PC-9 (cell line): ENCODE measurements at regions not wholly inside any gene's neighbourhood (a gene's known extent, or its start where the extent isn't known, plus 50 kb on each side); places are given as distances from the start of the nearest gene placed in this dataset.

Experiments used
- EZH2 ChIP-seq: fragments of 200-600 bp; sonication (generic); IDR thresholded peaks from 2 replicates; pipeline ENCODE4 v1.8.0; 2017; ENCODE audit warnings: antibody characterized with exemption, low read depth
- TF ChIP-seq, protein P1 (sequence below): fragments of 200-600 bp; sonication (generic); conservative IDR thresholded peaks from 2 replicates; pipeline ENCODE4 v1.6.1; 2017; ENCODE audit warnings: mixed run types, antibody characterized with exemption, mild to moderate bottlenecking, moderate library complexity

- TF ChIP-seq, protein P1, sequence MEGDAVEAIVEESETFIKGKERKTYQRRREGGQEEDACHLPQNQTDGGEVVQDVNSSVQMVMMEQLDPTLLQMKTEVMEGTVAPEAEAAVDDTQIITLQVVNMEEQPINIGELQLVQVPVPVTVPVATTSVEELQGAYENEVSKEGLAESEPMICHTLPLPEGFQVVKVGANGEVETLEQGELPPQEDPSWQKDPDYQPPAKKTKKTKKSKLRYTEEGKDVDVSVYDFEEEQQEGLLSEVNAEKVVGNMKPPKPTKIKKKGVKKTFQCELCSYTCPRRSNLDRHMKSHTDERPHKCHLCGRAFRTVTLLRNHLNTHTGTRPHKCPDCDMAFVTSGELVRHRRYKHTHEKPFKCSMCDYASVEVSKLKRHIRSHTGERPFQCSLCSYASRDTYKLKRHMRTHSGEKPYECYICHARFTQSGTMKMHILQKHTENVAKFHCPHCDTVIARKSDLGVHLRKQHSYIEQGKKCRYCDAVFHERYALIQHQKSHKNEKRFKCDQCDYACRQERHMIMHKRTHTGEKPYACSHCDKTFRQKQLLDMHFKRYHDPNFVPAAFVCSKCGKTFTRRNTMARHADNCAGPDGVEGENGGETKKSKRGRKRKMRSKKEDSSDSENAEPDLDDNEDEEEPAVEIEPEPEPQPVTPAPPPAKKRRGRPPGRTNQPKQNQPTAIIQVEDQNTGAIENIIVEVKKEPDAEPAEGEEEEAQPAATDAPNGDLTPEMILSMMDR, result no peak
- TF ChIP-seq EZH2, result no peak
These were observed 575.5 kb upstream of the NDST4 start for GRCh38 chr4:115688961-115689360.
